ENCODE measurements at regions not wholly inside any gene's neighbourhood (a gene's known extent, or its start where the extent isn't known, plus 50 kb on each side); places are given as distances from the start of the nearest gene placed in this dataset.
A peak's percentile ranks its signal among the peaks of the same experiment; 100 is the strongest.

- DNase-seq (ENCODE audit: low read depth, low spot score) = no peak
These were observed 93.9 kb upstream of the DAB1 start for GRCh38 chr1:57517587-57518374.

- no peak for DNase-seq (ENCODE audit: low read depth, low spot score)
These were observed 88.5 kb upstream of the DAB1 start for GRCh38 chr1:57512386-57512785.

GRCh38 chr1:57506941-57507340 lies 83.1 kb upstream of the DAB1 start:
- DNase-seq (ENCODE audit: low read depth, low spot score) = no peak

GRCh38 chr1:57503337-57503736 lies 79.5 kb upstream of the DAB1 start:
- no peak for DNase-seq (ENCODE audit: low read depth, low spot score)

GRCh38 chr1:57500136-57500830 lies 76.4 kb upstream of the DAB1 start:
- no peak for DNase-seq (ENCODE audit: low read depth, low spot score)

GRCh38 chr1:57494530-57495079 lies 70.7 kb upstream of the DAB1 start:
- DNase-seq (ENCODE audit: low read depth, low spot score) = peak; percentile 33

- DNase-seq (ENCODE audit: low read depth, low spot score) = no peak
These were observed 68.8 kb upstream of the DAB1 start for GRCh38 chr1:57492586-57493226.

GRCh38 chr1:57489358-57490036 lies 65.6 kb upstream of the DAB1 start:
- peak; percentile 80 for DNase-seq (ENCODE audit: low read depth, low spot score)

GRCh38 chr1:57485643-57486042 lies 61.8 kb upstream of the DAB1 start:
- peak; percentile 35 for DNase-seq (ENCODE audit: low read depth, low spot score)

- DNase-seq (ENCODE audit: low read depth, low spot score) = no peak
These were observed 60.1 kb upstream of the DAB1 start for GRCh38 chr1:57483954-57484353.

GRCh38 chr1:57479471-57479870 lies 55.6 kb upstream of the DAB1 start:
- no peak for DNase-seq (ENCODE audit: low read depth, low spot score)

- DNase-seq (ENCODE audit: low read depth, low spot score) = no peak
These were observed 51.5 kb upstream of the DAB1 start for GRCh38 chr1:57475366-57475765.

GRCh38 chr1:57474137-57474750 lies 50.4 kb upstream of the DAB1 start:
- DNase-seq (ENCODE audit: low read depth, low spot score) = peak; percentile 21
